ENCODE measurements at regions not wholly inside any gene's neighbourhood (a gene's known extent, or its start where the extent isn't known, plus 50 kb on each side); places are given as distances from the start of the nearest gene placed in this dataset.

GRCh38 chr15:25532269-25533140 is 93.7 kb upstream of the UBE3A start (continued):
- no peak for TF ChIP-seq USF2 (IDR thresholded peaks at IDR 0.05; ENCODE audit: low read depth, low read length)

- Histone ChIP-seq H3K4me1 (ENCODE audit: control insufficient read depth, insufficient read depth, low read length) (no peaks in the 10 kb centered on the region), H3K18ac (ENCODE audit: low read depth, low read length) (no peak overlapping the region), H2AK5ac (ENCODE audit: low read depth, low read length) (no peak overlapping the region), H3K27ac (ENCODE audit: insufficient read depth, low read length) (no peak overlapping the region), H3K27me3 (ENCODE audit: control insufficient read depth, insufficient read depth, low read length) (no peaks in the 10 kb centered on the region), H3K4me3 (ENCODE audit: insufficient read depth, low read depth, low read length) (no peak overlapping the region), H2BK120ac (ENCODE audit: low read depth, low read length) (no peak overlapping the region), H3K36me3 (ENCODE audit: control insufficient read depth, insufficient read depth, low read length) (no peaks in the 10 kb centered on the region), H2AFZ (replicated peaks; ENCODE audit: low read length, poor library complexity) (no peak overlapping the region), H3K9ac (ENCODE audit: low read depth, low read length) (no peak overlapping the region), H3K9me1 (ENCODE audit: insufficient read depth, low read length) (no peaks in the 10 kb centered on the region), H3K79me1 (ENCODE audit: low read depth in 1 of 2, low read length in 2 of 2) (no peaks in the 10 kb centered on the region), H3K23ac (ENCODE audit: low read depth, low read length) (no peak overlapping the region), H3K56ac (ENCODE audit: extremely low read depth, insufficient read depth, low read length) (no peak overlapping the region), H2BK15ac (ENCODE audit: low read depth, low read length) (no peak overlapping the region), H4K20me1 (ENCODE audit: insufficient read depth, low read length) (no peaks in the 10 kb centered on the region), H4K8ac (ENCODE audit: low read depth in 2 of 2, low read length in 2 of 2) (no peak overlapping the region), H4K5ac (ENCODE audit: low read depth, low read length) (no peak overlapping the region), H3K9me3 (ENCODE audit: control insufficient read depth, insufficient read depth, low read length) (peaks cover 2% of the 10 kb centered on the region; the same call in 1 of the 2 replicates), H2BK5ac (ENCODE audit: low read depth, low read length, poor library complexity, severe bottlenecking) (no peak overlapping the region), H3K14ac (replicated peaks; ENCODE audit: low read depth, low read length) (no peak overlapping the region), H4K91ac (ENCODE audit: insufficient read depth, low read depth, low read length) (no peak overlapping the region), H2BK20ac (ENCODE audit: low read depth, low read length) (no peak overlapping the region), H2AK9ac (replicated peaks; ENCODE audit: low read depth, low read length, poor library complexity) (no peak overlapping the region), H3K4ac (ENCODE audit: low read depth, low read length) (no peak overlapping the region), H3K4me2 (ENCODE audit: low read depth, low read length) (no peak overlapping the region)
- dilution Hi-C loops (cut with HindIII; ENCODE audit: low sequenced_read_pairs, unreplicated experiment): no loop called here
- no peak for TF ChIP-seq BHLHE40 (IDR thresholded peaks at IDR 0.05; ENCODE audit: low read depth, low read length)
- TF ChIP-seq RCOR1 (IDR thresholded peaks at IDR 0.05; ENCODE audit: insufficient replicate concordance, low read length): no peak
- no peak for DNase-seq
- intact Hi-C loops (cut with micrococcal nuclease): loop anchor here (10.0 kb wide), 1 partner anchor 55 kb away; no protein-coding TSS in a partner anchor
- CTCF ChIA-PET: no interaction called here
- no peak for ATAC-seq (ENCODE audit: low read depth)
- no CpG with 5 or more reads among the region's 3 CpGs for WGBS, 2 experiments (ENCODE audit: extremely low coverage in 2 of 2, insufficient read length in 1 of 2)
- in situ Hi-C loops (cut with MboI; ENCODE audit: low sequenced_read_pairs): no loop called here
- POLR2A ChIA-PET (ENCODE audit: unreplicated experiment): no interaction called here
- no TSS peak for BruUV-seq (replicated peaks)
Measured at GRCh38 chr15:25529774-25530173, 91.0 kb upstream of the UBE3A start.

All from IMR-90 (cell line).